OCI-LY1 (cell line): ENCODE measurements at regions not wholly inside any gene's neighbourhood (a gene's known extent, or its start where the extent isn't known, plus 50 kb on each side); places are given as distances from the start of the nearest gene placed in this dataset.

Source experiments
- EZH2 ChIP-seq: fragments of 200-600 bp; sonication (generic), shearing (Covaris generic); IDR thresholded peaks from 2 replicates; pipeline ENCODE4 v1.8.0; 2017; ENCODE audit warnings: borderline replicate concordance, mixed run types, mild to moderate bottlenecking, antibody characterized with exemption, low read length, moderate library complexity, mixed read lengths
- TF ChIP-seq, protein P1 (sequence below): fragments of 200-600 bp; sonication (generic), shearing (Covaris generic); IDR thresholded peaks from 2 replicates; pipeline ENCODE4 v1.5.1; 2017; ENCODE audit warnings: mild to moderate bottlenecking, antibody characterized with exemption, low read length, moderate library complexity, mixed read lengths

DNA sequence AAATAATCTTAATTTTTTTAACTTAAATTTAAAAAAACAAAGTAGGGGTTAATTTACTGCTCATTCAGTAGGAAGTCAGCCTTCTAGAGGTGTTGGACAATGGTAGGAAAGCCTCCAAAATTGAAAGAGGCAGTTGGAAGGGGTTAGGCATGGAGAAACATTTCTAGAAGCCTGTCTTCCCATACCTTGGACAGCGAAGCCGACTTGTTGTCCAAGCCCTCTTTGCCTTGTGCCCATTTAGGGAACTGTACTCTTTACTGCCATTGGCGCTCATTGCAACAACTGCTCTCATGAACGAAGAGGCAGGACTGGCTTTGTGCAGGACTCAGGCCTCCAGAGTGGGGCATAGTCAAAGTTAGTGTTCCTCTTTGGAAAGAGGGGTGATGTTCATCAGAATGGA lies 333.3 kb downstream of the HRH4 start:
- TF ChIP-seq, protein P1, sequence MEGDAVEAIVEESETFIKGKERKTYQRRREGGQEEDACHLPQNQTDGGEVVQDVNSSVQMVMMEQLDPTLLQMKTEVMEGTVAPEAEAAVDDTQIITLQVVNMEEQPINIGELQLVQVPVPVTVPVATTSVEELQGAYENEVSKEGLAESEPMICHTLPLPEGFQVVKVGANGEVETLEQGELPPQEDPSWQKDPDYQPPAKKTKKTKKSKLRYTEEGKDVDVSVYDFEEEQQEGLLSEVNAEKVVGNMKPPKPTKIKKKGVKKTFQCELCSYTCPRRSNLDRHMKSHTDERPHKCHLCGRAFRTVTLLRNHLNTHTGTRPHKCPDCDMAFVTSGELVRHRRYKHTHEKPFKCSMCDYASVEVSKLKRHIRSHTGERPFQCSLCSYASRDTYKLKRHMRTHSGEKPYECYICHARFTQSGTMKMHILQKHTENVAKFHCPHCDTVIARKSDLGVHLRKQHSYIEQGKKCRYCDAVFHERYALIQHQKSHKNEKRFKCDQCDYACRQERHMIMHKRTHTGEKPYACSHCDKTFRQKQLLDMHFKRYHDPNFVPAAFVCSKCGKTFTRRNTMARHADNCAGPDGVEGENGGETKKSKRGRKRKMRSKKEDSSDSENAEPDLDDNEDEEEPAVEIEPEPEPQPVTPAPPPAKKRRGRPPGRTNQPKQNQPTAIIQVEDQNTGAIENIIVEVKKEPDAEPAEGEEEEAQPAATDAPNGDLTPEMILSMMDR = no peak
- no peak for TF ChIP-seq EZH2
